Endothelial cell of umbilical vein (primary cell): ENCODE measurements at regions not wholly inside any gene's neighbourhood (a gene's known extent, or its start where the extent isn't known, plus 50 kb on each side); places are given as distances from the start of the nearest gene placed in this dataset.

Experiments used
- BruUV-seq: library from RNA; stranded (reverse); fragments of 400-500 nt; replicated peaks from 2 replicates; lab custom pipeline; 2021; lab: Mats Ljungman, UMichigan
- CTCF ChIA-PET: fragments of 300-600, 350-600 bp; sonication (Branson Sonifier 250); formaldehyde crosslinking; loops from one replicate; lab custom pipeline; 2021; ENCODE audit warnings: antibody characterized with exemption, inconsistent platforms; lab: Charles Lee
- POLR2A ChIA-PET: fragments of 300-600, 350-600 bp; sonication (Branson Sonifier 250); formaldehyde crosslinking; loops from one replicate; lab custom pipeline; 2021; ENCODE audit warnings: antibody characterized with exemption, inconsistent platforms; lab: Charles Lee
- DNase-seq: peaks from one replicate; pipeline ENCODE4 v3.0.0-alpha.2; 2011; ENCODE audit warnings: low read depth, low spot score
- FAIRE-seq: peaks from 2 replicates; lab custom pipeline; 2011; peaks lifted over from hg19 to GRCh38; lab: Jason Lieb, UNC
- H2AFZ ChIP-seq: 2 replicates; pipeline ENCODE4 v1.6.0; 2012; ENCODE audit warnings: low read depth, low read length, control low read depth, inconsistent platforms
- H3K27ac ChIP-seq: 2 replicates; pipeline ENCODE4 v1.5.1; 2011; ENCODE audit warnings: low read depth, mild to moderate bottlenecking, control low read depth, low read length, moderate library complexity; ENCODE audit not compliant: insufficient read depth
- H3K27me3 ChIP-seq, 2 experiments: 2 replicates each; pipeline versions ENCODE4 v1.6.0 to v1.6.1; 2011; ENCODE audit warnings: low read length in 2 of 2, mixed read lengths in 1 of 2; ENCODE audit not compliant: control insufficient read depth in 2 of 2, insufficient read depth in 2 of 2
- H3K36me3 ChIP-seq, 2 experiments: 2 replicates in 1 of 2; 3 replicates in 1 of 2; pipeline ENCODE4 v1.5.1; 2011; ENCODE audit warnings: low read length in 2 of 2, mild to moderate bottlenecking in 1 of 2, moderate library complexity in 1 of 2; ENCODE audit not compliant: control insufficient read depth in 2 of 2, insufficient read depth in 2 of 2; ENCODE audit errors: extremely low read depth in 1 of 2
- H3K4me1 ChIP-seq: 3 replicates; pipeline ENCODE4 v1.5.1; 2011; ENCODE audit warnings: mild to moderate bottlenecking, low read length; ENCODE audit not compliant: control insufficient read depth, insufficient read depth; ENCODE audit errors: extremely low read depth
- H3K4me2 ChIP-seq: 2 replicates; pipeline ENCODE4 v1.6.1; 2011; ENCODE audit warnings: low read length, control low read depth, mixed read lengths; ENCODE audit not compliant: insufficient read depth
- H3K4me3 ChIP-seq, 3 experiments: fragments of 200-600 bp in 1 of 3; sonication (generic), shearing (Covaris generic) in 1 of 3; replicated peaks in 1 of 3; 2 replicates each; pipeline ENCODE4 v1.5.1; 2011 to 2016; ENCODE audit warnings: control low read depth in 3 of 3, low read length in 3 of 3, mild to moderate bottlenecking in 2 of 3, inconsistent platforms in 1 of 3, low read depth in 1 of 3, moderate library complexity in 1 of 3; ENCODE audit not compliant: insufficient read depth in 1 of 3
- H3K79me2 ChIP-seq: 2 replicates; pipeline ENCODE4 v1.6.0; 2012; ENCODE audit warnings: low read length, inconsistent platforms; ENCODE audit not compliant: control insufficient read depth, insufficient read depth
- H3K9ac ChIP-seq: replicated peaks from 2 replicates; pipeline ENCODE3; 2011; ENCODE audit warnings: low read length, control low read depth; ENCODE audit not compliant: insufficient read depth; ENCODE audit errors: extremely low read depth
- H3K9me1 ChIP-seq: replicated peaks from 3 replicates; pipeline ENCODE4 v1.6.0; 2011; ENCODE audit warnings: mild to moderate bottlenecking, low read length; ENCODE audit not compliant: control insufficient read depth, insufficient read depth; ENCODE audit errors: extremely low read depth
- H3K9me3 ChIP-seq: replicated peaks from 2 replicates; pipeline ENCODE4 v1.5.1; 2012; ENCODE audit warnings: low read length, inconsistent platforms; ENCODE audit not compliant: control insufficient read depth, insufficient read depth
- H4K20me1 ChIP-seq: replicated peaks from 2 replicates; pipeline ENCODE3; 2011; ENCODE audit warnings: mild to moderate bottlenecking, low read length; ENCODE audit not compliant: control insufficient read depth, insufficient read depth; ENCODE audit errors: extremely low read depth
- EZH2 ChIP-seq: IDR thresholded peaks from 2 replicates; pipeline ENCODE4 v1.6.1; 2012; ENCODE audit warnings: borderline replicate concordance, low read depth, mild to moderate bottlenecking, moderate library complexity, low read length, inconsistent platforms; ENCODE audit not compliant: severe bottlenecking
- FOS ChIP-seq: IDR thresholded peaks from 2 replicates; pipeline ENCODE4 v1.6.1; 2011; ENCODE audit warnings: mild to moderate bottlenecking, low read length, moderate library complexity, borderline replicate concordance; ENCODE audit not compliant: insufficient read depth
- GATA2 ChIP-seq: IDR thresholded peaks from 2 replicates; pipeline ENCODE4 v1.7.0; 2011; ENCODE audit warnings: low read depth, mild to moderate bottlenecking, moderate library complexity, mixed read lengths, low read length; ENCODE audit not compliant: insufficient read length, insufficient read depth
- JUN ChIP-seq: IDR thresholded peaks from 2 replicates; pipeline ENCODE4 v1.6.1; 2011; ENCODE audit warnings: borderline replicate concordance, low read depth; ENCODE audit not compliant: insufficient read length, insufficient read depth
- MYC ChIP-seq: IDR thresholded peaks from one replicate; pipeline ENCODE4 v1.6.1; 2011; ENCODE audit warnings: mild to moderate bottlenecking, low read depth, low read length
- POLR2A ChIP-seq: IDR thresholded peaks from 2 replicates; pipeline ENCODE4 v1.6.1; 2012; ENCODE audit warnings: low read depth, mild to moderate bottlenecking, control low read depth, low read length
- POLR2AphosphoS5 ChIP-seq: IDR thresholded peaks from 2 replicates; pipeline ENCODE4 v1.6.1; 2012; ENCODE audit warnings: low read depth, mild to moderate bottlenecking, control low read depth, low read length, moderate library complexity; ENCODE audit not compliant: insufficient read depth
- dilution Hi-C: fragments of 300-500 bp; cut with MboI; formaldehyde crosslinking; loops from one replicate; pipeline ENCODE4 v1.15.0; 2019; ENCODE audit warnings: low sequenced_read_pairs; ENCODE audit not compliant: extremely low pct_ligation_motif_present
- intact Hi-C: fragments of 100-400 bp; cut with micrococcal nuclease; formaldehyde crosslinking; loops from one replicate; pipeline ENCODE4 v1.10.0; 2022
- TF ChIP-seq, protein P1 (sequence below): IDR thresholded peaks from 2 replicates; pipeline ENCODE4 v1.6.1; 2011; ENCODE audit not compliant: insufficient read depth, insufficient read length
- TF ChIP-seq, protein P2 (sequence below), 2 donors: IDR thresholded peaks; 1 replicate in 1 of 2; 2 replicates in 1 of 2; pipeline ENCODE4 v1.5.1; 2011; ENCODE audit warnings: low read length in 2 of 2, mild to moderate bottlenecking in 2 of 2, moderate library complexity in 2 of 2, control low read depth in 1 of 2, inconsistent platforms in 1 of 2, low read depth in 1 of 2; ENCODE audit not compliant: insufficient read depth in 1 of 2; ENCODE audit errors: extremely low read depth in 1 of 2

- no peak for TF ChIP-seq POLR2A
- no peak for TF ChIP-seq FOS
- no peak for TF ChIP-seq JUN
- TF ChIP-seq POLR2AphosphoS5 = no peak
- TF ChIP-seq, protein P1, sequence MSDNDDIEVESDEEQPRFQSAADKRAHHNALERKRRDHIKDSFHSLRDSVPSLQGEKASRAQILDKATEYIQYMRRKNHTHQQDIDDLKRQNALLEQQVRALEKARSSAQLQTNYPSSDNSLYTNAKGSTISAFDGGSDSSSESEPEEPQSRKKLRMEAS = no peak
- TF ChIP-seq GATA2 = no peak
- TF ChIP-seq, protein P2, sequence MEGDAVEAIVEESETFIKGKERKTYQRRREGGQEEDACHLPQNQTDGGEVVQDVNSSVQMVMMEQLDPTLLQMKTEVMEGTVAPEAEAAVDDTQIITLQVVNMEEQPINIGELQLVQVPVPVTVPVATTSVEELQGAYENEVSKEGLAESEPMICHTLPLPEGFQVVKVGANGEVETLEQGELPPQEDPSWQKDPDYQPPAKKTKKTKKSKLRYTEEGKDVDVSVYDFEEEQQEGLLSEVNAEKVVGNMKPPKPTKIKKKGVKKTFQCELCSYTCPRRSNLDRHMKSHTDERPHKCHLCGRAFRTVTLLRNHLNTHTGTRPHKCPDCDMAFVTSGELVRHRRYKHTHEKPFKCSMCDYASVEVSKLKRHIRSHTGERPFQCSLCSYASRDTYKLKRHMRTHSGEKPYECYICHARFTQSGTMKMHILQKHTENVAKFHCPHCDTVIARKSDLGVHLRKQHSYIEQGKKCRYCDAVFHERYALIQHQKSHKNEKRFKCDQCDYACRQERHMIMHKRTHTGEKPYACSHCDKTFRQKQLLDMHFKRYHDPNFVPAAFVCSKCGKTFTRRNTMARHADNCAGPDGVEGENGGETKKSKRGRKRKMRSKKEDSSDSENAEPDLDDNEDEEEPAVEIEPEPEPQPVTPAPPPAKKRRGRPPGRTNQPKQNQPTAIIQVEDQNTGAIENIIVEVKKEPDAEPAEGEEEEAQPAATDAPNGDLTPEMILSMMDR (IDR thresholded peaks at IDR 0.05; ENCODE audit: extremely low read depth in 1 of 2, insufficient read depth in 1 of 2, low read depth in 1 of 2, low read length in 2 of 2) = no peak
- TF ChIP-seq MYC = no peak
- TF ChIP-seq EZH2 = no peak
- H3K27ac ChIP-seq = no peak overlapping the region
- H4K20me1 ChIP-seq = no peaks in the 10 kb centered on the region
- DNase-seq (no peak), FAIRE-seq (no peak)
- POLR2A ChIA-PET = no interaction called here
- no peaks in the 10 kb centered on the region for H3K27me3 ChIP-seq
- CTCF ChIA-PET = no interaction called here
- no peak overlapping the region for H3K9ac ChIP-seq
- H3K4me3 ChIP-seq = no peak overlapping the region
- no peaks in the 10 kb centered on the region for H3K79me2 ChIP-seq
- dilution Hi-C loops (no loop called here), intact Hi-C loops (no loop called here)
- H3K9me3 ChIP-seq = no peaks in the 10 kb centered on the region
- H3K4me1 ChIP-seq = peaks cover 2% of the 10 kb centered on the region
- no peak overlapping the region for H2AFZ ChIP-seq
- no peaks in the 10 kb centered on the region for H3K36me3 ChIP-seq
- no peak overlapping the region for H3K4me2 ChIP-seq
- no peaks in the 10 kb centered on the region for H3K9me1 ChIP-seq
- BruUV-seq = no TSS peak
Observed at GRCh38 chr10:57977262-57977661, 290.4 kb downstream of the IPMK start.
